ENCODE measurements at regions not wholly inside any gene's neighbourhood (a gene's known extent, or its start where the extent isn't known, plus 50 kb on each side); places are given as distances from the start of the nearest gene placed in this dataset.

DNA sequence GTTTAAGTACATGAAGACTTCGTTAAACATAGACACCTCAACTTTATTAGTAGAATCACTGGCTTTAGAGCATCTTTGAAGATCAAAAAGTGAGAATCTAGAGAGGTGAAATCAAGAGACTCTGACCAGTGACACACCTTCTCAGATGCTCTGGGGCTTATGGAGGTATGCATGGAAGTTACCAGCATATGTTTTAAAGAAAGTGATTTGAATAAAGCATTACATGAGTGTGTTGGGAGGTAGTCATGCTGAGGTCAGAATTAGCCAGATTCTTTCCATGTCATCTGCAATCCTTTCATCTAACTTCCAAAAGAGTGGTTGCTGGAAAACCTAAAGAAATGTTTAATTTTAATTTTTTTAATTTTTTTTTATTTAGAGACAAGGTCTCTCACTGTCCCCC is 658.0 kb upstream of the GOLIM4 start:
- WGBS, 2 experiments (ENCODE audit: extremely low coverage in 2 of 2, insufficient read length in 1 of 2) = no CpG with 5 or more reads among the region's 1 CpG
- dilution Hi-C loops (cut with HindIII; ENCODE audit: low sequenced_read_pairs, unreplicated experiment) = no loop called here
- no peak for DNase-seq

More for the DNA sequence above, 658.0 kb upstream of the GOLIM4 start:
- Histone ChIP-seq H3K27ac (ENCODE audit: insufficient read depth, low read length) (no peak overlapping the region), H3K9ac (ENCODE audit: low read depth, low read length) (no peak overlapping the region), H3K4me1 (ENCODE audit: control insufficient read depth, insufficient read depth, low read length) (no peaks in the 10 kb centered on the region), H2BK20ac (ENCODE audit: low read depth, low read length) (no peak overlapping the region), H3K18ac (ENCODE audit: low read depth, low read length) (no peak overlapping the region), H3K4me2 (ENCODE audit: low read depth, low read length) (no peak overlapping the region), H3K36me3 (ENCODE audit: control insufficient read depth, insufficient read depth, low read length) (no peaks in the 10 kb centered on the region), H3K79me1 (ENCODE audit: low read depth in 1 of 2, low read length in 2 of 2) (no peaks in the 10 kb centered on the region), H3K23ac (ENCODE audit: low read depth, low read length) (no peak overlapping the region), H4K20me1 (ENCODE audit: insufficient read depth, low read length) (no peaks in the 10 kb centered on the region), H2AK5ac (ENCODE audit: low read depth, low read length) (no peak overlapping the region), H3K14ac (replicated peaks; ENCODE audit: low read depth, low read length) (no peak overlapping the region), H2AFZ (replicated peaks; ENCODE audit: low read length, poor library complexity) (no peak overlapping the region), H2BK5ac (ENCODE audit: low read depth, low read length, poor library complexity, severe bottlenecking) (no peak overlapping the region), H2BK120ac (ENCODE audit: low read depth, low read length) (no peak overlapping the region), H3K27me3 (ENCODE audit: control insufficient read depth, insufficient read depth, low read length) (no peaks in the 10 kb centered on the region), H3K9me1 (ENCODE audit: insufficient read depth, low read length) (no peaks in the 10 kb centered on the region), H2BK15ac (ENCODE audit: low read depth, low read length) (no peak overlapping the region), H3K4ac (ENCODE audit: low read depth, low read length) (no peak overlapping the region), H2AK9ac (replicated peaks; ENCODE audit: low read depth, low read length, poor library complexity) (no peak overlapping the region), H3K56ac (ENCODE audit: extremely low read depth, insufficient read depth, low read length) (no peak overlapping the region), H3K4me3 (ENCODE audit: insufficient read depth, low read depth, low read length) (no peak overlapping the region), H4K5ac (ENCODE audit: low read depth, low read length) (no peak overlapping the region), H4K8ac (ENCODE audit: low read depth in 2 of 2, low read length in 2 of 2) (no peak overlapping the region), H3K9me3 (ENCODE audit: control insufficient read depth, insufficient read depth, low read length) (no peaks in the 10 kb centered on the region), H4K91ac (ENCODE audit: insufficient read depth, low read depth, low read length) (no peak overlapping the region)
- ATAC-seq (ENCODE audit: low read depth) = no peak
- TF ChIP-seq CEBPB (IDR thresholded peaks at IDR 0.05; ENCODE audit: low read depth, low read length) (no peak), MAZ (IDR thresholded peaks at IDR 0.05; ENCODE audit: borderline replicate concordance, low read depth, low read length) (no peak), BHLHE40 (IDR thresholded peaks at IDR 0.05; ENCODE audit: low read depth, low read length) (no peak), POLR2A (IDR thresholded peaks at IDR 0.05; ENCODE audit: low read depth, low read length) (no peak), MAFK (IDR thresholded peaks at IDR 0.05; ENCODE audit: low read depth, low read length) (no peak), RCOR1 (IDR thresholded peaks at IDR 0.05; ENCODE audit: insufficient replicate concordance, low read length) (no peak), CHD1 (IDR thresholded peaks at IDR 0.05; ENCODE audit: low read depth, low read length) (no peak), FOS (IDR thresholded peaks at IDR 0.05; ENCODE audit: low read depth, low read length) (no peak), RAD21 (IDR thresholded peaks at IDR 0.05; ENCODE audit: low read length) (no peak), MXI1 (IDR thresholded peaks at IDR 0.05; ENCODE audit: borderline replicate concordance, low read depth, low read length) (no peak)
- TF ChIP-seq, protein P1, sequence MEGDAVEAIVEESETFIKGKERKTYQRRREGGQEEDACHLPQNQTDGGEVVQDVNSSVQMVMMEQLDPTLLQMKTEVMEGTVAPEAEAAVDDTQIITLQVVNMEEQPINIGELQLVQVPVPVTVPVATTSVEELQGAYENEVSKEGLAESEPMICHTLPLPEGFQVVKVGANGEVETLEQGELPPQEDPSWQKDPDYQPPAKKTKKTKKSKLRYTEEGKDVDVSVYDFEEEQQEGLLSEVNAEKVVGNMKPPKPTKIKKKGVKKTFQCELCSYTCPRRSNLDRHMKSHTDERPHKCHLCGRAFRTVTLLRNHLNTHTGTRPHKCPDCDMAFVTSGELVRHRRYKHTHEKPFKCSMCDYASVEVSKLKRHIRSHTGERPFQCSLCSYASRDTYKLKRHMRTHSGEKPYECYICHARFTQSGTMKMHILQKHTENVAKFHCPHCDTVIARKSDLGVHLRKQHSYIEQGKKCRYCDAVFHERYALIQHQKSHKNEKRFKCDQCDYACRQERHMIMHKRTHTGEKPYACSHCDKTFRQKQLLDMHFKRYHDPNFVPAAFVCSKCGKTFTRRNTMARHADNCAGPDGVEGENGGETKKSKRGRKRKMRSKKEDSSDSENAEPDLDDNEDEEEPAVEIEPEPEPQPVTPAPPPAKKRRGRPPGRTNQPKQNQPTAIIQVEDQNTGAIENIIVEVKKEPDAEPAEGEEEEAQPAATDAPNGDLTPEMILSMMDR (conservative IDR thresholded peaks at IDR 0.05; ENCODE audit: low read depth, low read length) = no peak
- TF ChIP-seq, protein P2, sequence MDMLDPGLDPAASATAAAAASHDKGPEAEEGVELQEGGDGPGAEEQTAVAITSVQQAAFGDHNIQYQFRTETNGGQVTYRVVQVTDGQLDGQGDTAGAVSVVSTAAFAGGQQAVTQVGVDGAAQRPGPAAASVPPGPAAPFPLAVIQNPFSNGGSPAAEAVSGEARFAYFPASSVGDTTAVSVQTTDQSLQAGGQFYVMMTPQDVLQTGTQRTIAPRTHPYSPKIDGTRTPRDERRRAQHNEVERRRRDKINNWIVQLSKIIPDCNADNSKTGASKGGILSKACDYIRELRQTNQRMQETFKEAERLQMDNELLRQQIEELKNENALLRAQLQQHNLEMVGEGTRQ (IDR thresholded peaks at IDR 0.05; ENCODE audit: low read depth, low read length) = no peak
- ChIA-PET POLR2A (ENCODE audit: unreplicated experiment) (no interaction called here), CTCF (interaction anchor here (0.6 kb wide), 1 partner anchor 181 kb away, joined by 4 read pairs; no protein-coding TSS in a partner anchor)
- intact Hi-C loops (cut with micrococcal nuclease) (no loop called here), in situ Hi-C loops (cut with MboI; ENCODE audit: low sequenced_read_pairs) (no loop called here)
- BruUV-seq (replicated peaks) = no TSS peak
